Left ventricle myocardium superior (tissue), 1 donor: ENCODE measurements at regions not wholly inside any gene's neighbourhood (a gene's known extent, or its start where the extent isn't known, plus 50 kb on each side); places are given as distances from the start of the nearest gene placed in this dataset.
A peak's percentile ranks its signal among the peaks of the same experiment; 100 is the strongest.
"Not testable (repeated sequence)": the region's sequence is repeated elsewhere in the genome, so short reads cannot be mapped to it uniquely, and the experiment has no call there.

Source experiments
- ATAC-seq: fragments of 200-7000 bp; cut with Tn5 transposase; one replicate; pipeline ENCODE4 v1.9.1; 2020; ENCODE audit warnings: mild to moderate bottlenecking, moderate library complexity
- DNase-seq: peaks from one replicate; pipeline ENCODE4 v3.0.0-alpha.2; 2020
- intact Hi-C: fragments of 100-400 bp; cut with micrococcal nuclease; formaldehyde crosslinking; loops from one replicate; pipeline ENCODE4 v1.11.0; 2022
- donor health status: DM: no; HTN: yes; CAD: no; lungs with severe emphysema.

DNA sequence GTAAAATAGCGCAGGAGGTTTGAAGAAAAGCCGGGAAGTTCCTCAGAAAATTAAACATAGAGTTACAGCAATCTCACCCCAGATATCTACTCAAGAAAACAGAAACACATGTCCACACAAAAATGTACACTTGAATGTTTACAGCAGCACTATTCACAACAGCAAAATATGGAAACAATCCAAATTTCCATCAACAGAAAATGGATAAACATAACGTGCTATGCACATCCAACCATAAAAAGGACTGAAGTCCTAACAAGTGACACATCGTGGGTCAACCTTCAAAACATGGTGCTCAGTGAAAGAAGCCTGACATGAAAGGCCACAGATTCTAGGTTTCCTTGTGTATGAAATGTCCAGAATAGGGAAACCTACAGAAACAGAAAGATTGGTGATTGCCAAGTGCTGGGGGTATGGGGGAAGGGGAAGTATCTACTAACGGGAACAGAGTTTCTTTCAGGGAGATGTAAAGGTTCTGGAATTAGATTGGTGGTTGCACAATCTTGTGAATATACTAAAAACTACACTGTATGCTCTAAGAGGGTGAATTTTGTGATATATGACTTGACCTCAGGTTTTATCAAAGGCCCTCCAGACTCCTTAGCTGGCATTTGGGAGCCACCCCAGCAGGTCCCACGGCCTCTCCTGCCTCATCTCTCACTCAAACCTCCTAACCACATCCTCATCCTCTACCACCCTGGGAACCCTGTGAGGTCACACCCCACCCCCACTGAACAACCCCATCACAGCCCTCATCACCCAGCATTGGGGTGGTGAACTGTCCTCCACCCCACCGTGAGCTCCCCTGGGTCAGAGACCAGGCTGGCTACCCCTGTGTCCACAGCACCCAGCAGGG lies 69.2 kb upstream of the PRR5 start:
- no peak for ATAC-seq
- intact Hi-C loops, result no loop called here
- DNase-seq, result no peak

DNA sequence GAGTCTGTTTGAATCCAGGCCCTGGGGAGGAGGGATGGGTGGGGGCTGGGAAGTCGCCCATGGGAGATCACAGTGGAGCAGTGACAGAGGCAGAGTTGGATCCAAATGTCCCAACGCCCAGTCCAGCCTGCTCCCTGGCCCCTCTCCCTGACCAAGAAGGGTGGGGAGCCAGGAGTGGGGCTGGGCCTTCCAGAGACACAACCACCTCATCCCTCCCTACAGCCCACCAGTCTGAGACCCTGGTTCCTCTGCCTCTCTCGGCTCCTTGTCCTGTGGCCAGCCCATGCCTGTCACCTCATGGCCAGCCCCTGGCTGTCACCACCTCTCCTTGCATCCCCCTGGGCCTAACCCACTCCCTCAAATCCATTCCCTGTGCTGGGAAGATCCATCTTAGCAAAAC lies 71.2 kb upstream of the PRR5 start:
- DNase-seq, result no peak
- ATAC-seq, result no peak
- intact Hi-C loops, result no loop called here

DNA sequence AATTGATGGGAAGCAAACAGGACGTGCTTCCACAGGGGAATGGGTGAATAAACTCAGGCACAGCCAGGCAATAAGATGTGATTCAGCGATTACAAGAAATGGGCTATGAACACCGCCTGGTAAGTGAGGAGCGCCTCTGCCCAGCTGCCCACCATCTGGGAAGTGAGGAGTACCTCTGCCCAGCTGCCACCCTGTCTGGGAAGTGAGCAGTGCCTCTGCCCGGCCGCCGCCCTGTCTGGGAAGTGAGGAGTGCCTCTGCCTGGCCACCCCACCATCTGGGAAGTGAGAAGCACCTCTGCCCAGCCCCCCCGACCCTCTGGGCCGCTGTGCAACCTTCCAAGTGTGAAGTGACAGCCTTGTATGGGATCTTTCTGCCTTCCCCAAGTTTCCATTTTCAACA lies 73.2 kb upstream of the PRR5 start:
- ATAC-seq (no peak), DNase-seq (no peak)
- intact Hi-C loops, result loop anchor here (10.0 kb wide), 1 partner anchor 634 kb away; no protein-coding TSS in a partner anchor

DNA sequence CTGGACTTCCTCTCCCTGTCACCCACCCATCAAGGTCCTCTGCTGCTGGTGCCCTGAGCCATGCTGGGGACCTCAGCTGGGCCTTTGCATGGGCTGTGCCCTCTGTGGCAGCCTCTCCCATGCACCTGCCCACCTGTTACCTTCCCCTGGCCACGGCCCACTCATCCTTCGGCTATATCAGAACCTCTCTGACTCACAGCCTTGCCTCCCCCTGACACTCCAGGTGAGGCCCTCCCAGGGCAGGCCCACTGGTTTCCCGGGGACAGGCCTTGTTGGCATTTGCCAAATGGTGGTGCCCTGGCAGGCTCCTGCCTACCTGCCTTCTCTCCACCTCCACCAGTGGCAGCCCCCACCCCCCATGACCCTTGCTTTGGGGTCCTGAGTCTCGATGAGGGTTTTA lies 73.7 kb upstream of the PRR5 start:
- intact Hi-C loops, result loop anchor here (10.0 kb wide), 1 partner anchor 633 kb away; no protein-coding TSS in a partner anchor
- DNase-seq (no peak), ATAC-seq (no peak)

DNA sequence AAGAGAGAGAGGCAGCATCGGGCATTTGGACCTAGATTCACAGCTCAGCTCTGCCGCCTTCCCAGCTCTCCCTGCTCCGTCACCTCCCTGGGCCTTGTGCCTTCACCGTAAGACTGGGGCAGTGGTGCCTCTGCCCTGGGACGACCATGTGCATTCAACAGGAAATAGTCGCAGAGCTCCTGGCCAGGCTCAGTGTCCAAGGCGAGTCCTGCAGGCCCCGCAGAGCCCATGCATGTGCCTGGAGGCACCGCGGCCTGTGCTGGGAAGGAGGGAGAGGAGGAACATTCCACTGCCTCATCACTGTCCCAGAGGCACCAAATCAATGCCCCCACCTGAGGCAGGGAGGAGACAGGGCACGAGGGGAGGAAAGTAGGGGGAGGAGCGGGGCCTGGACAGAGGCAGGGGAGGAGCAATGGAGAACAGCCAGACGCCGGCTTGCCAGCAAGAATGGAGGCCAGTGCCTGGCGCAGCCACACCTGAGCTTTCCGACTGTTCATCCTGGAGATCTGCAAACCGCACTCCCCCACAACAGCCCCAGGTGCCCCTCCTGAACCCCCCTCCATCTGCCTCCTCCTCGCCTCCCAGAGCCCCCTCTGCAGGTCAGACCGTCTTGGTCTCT lies 74.4 kb upstream of the PRR5 start:
- DNase-seq, result no peak
- ATAC-seq, result no peak

DNA sequence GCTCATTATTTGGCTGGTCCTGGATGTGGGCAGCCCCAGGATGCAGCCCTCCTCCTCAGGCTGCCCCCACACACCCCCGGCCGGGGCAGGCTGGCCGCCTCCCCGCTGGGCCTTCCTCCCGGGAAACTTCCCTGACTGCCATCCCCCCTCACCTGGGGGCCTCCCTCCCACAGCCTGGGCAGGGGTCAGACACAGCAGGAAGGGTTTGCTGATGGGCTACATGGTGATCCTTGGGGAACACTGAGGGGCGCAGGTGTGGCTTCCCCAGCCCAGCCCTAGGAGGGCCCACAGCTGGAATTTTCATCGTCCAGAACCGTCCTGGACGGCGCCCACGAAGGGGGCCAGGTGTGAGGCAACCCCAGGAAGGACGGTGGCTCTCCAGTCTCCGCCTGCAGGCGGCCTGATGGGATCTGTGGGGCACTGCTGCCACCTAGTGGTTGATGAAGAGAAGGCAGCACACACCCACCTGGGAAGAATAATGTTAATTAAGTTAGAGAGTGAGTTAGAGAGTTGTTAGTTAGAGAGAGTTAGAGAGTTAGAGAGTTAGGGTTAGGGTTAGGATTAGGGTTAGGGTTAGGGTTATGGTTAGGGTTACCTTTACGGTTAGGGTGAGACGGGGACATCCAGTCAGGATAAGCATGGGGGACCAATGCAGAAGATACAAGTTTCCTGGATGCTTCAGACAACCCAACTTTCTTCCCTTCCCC lies 75.9 kb upstream of the PRR5 start:
- ATAC-seq (peak; percentile 81), DNase-seq (peak; percentile 76)

More for the DNA sequence above, 74.4 kb upstream of the PRR5 start:
- intact Hi-C loops, result loop anchor here (10.0 kb wide), 1 partner anchor 633 kb away; no protein-coding TSS in a partner anchor

DNA sequence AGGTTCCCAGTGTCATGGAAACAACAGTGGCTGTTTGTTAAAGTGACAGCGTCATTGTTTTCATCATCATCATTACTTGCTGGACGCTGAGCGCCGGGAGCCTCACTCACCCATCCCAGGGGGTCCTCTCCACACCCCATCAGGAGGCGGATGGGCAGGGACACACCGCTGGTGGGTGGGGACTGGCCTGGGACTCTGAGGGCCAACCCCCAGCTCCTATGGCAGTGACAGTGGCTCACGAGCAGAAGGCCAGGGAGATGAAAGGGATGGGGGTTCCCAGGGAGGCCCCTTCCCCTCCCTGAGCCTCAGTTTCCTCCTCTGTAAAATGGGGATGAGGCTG lies 76.6 kb upstream of the PRR5 start:
- ATAC-seq (no peak), DNase-seq (no peak)
- intact Hi-C loops, result loop anchor here (10.0 kb wide), 1 partner anchor 631 kb away; no protein-coding TSS in a partner anchor

More for the DNA sequence above, 75.9 kb upstream of the PRR5 start:
- intact Hi-C loops, result loop anchor here (10.0 kb wide), 1 partner anchor 631 kb away; no protein-coding TSS in a partner anchor

DNA sequence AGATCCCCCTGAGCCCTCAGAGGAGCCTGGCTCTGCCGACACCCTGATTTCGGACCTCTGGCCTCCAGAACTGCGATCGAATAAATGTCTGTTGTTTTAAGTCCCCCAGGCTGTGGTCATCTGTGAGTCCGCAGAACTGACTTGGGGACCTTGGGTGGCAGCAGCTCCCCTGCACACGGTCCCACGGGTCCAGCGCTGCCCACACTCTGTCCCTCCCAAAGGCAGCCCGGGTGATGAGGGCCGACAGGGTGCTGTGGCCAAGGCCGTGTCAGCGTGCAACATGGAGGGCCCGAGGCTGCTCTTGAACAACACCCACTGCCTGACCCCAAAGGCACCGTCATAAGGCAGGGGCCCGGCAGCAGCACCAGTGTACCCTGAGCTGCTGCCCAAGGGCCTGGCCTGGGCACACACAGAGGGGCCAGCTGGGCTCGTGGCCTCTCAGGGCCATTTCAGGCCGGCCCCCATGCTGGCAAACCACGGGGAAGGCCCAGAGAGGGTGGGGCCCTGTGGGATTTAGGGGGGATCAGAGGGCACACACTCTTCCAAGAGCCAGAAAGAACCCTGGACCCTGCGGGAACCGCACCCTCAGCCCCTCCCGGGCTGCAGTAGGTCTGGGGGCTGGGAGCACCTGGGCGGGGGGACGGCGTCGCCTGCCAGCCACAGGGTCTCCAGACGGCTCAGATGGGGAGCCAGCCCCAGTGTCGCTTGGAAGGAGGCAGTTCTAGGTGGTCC lies 77.1 kb upstream of the PRR5 start:
- no peak for ATAC-seq
- no peak for DNase-seq
- intact Hi-C loops, result loop anchor here (10.0 kb wide), 1 partner anchor 630 kb away; no protein-coding TSS in a partner anchor

DNA sequence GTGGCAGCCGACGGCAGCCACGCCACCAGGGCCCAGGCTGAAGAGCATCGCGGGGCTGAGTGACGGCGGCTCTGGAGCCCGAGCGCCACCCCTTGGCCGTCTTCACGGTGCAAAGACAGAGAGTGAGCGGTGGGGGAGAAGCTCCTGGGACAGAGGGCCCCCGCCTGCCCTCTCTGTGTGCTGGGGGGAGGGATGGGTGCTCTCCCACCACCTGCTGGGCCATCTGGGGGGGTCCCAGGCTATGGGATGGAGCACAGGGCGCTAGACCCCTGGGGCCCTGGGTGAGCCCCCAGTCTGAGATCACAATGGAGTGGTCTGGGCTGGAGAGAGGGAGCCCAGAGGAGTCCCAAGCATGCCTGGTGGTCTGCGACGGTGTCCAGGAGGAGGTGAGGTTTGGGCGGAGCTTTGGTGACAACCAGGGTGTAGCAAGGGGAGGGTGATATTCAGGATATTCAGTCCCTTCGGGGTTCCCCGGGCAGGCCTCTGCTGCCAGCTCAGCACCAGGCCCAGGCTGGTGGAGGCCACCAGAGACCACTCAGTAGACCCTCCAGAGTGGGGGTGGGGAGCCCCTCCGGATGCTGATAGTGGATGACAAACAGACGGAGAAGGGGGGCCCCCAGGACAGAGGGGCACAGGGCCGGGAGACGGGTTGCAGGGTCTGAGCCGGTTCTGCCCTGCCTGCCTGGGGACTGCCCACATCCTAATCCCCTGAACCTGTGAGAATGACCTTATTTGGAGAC lies 78.1 kb upstream of the PRR5 start:
- intact Hi-C loops, result loop anchor here (10.0 kb wide), 1 partner anchor 629 kb away; no protein-coding TSS in a partner anchor

DNA sequence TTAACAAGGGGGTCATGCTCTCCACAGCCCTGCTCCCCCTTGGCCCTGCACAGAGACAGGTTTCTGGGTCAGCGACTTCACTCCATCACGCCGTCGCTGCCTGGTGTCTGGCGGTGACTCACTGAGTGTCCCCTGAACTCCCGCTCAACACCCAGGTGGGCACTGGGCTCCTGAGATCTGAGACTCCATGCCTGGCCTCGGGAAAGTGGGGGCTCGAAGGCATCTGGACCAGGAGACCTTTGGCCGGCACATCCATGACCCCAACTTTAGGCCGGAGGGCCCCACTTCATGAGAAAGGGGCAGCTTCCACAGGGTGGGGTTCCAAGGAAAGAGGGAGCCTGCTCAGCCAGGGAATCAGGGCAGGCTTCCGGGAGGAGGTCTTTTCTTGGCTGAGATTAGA lies 79.3 kb upstream of the PRR5 start:
- intact Hi-C loops, result loop anchor here (10.0 kb wide), 1 partner anchor 628 kb away; no protein-coding TSS in a partner anchor
- DNase-seq (no peak), ATAC-seq (no peak)

More for the DNA sequence above, 78.1 kb upstream of the PRR5 start:
- ATAC-seq, result peak; percentile 47
- DNase-seq, result no peak

DNA sequence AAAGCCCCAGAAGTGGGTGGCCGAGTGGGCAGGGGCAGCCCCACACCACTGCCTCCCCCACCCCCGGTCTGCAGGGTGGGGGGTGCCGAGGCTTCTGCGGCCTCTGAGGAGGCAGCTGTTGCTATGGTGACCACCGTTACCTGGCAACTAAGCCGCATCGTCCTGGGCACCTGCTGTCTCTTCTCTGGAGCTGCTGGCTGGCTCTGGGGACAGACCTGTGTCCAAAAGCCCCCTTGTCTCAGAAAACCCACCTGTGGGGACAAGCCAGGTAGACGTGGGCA lies 79.9 kb upstream of the PRR5 start:
- DNase-seq (no peak), ATAC-seq (no peak)
- intact Hi-C loops, result loop anchor here (10.0 kb wide), 1 partner anchor 627 kb away; no protein-coding TSS in a partner anchor

DNA sequence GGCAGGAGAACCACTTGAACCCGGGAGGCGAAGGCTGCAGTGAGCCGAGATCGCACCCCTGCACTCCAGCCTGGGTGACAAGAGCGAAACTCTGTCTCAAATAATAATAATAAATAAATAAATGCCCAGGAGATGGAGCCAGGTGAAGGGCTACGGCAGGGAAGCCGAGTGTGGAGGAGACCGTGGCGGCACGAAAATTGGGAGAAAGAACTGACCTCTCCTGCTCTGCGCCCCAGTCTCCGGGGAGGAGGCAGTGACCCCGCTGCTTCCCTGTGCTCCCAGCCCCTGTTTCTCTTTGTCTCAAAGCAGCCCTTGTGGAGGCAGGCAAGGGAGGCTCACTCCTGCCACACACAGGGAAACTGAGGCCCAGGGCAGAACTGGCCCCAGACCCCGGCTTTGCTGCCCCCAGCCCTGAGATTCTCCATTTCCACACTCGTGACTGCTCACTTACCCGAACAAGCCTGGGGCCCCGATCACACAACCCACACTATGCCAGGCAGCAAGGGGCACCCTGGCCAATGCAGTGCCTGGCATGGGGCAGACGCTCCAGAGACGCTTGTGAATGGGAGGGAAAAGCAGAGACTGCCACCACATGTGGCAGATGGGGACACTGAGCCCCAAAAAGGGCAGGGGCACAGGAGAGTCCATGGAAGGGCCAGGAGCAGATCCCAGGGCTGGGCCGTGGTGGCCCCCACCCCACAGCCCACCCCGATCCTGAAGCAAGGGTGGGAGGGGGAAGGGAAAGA lies 80.4 kb upstream of the PRR5 start:
- ATAC-seq, result no peak
- intact Hi-C loops, result loop anchor here (10.0 kb wide), 1 partner anchor 627 kb away; no protein-coding TSS in a partner anchor
- DNase-seq, result no peak

DNA sequence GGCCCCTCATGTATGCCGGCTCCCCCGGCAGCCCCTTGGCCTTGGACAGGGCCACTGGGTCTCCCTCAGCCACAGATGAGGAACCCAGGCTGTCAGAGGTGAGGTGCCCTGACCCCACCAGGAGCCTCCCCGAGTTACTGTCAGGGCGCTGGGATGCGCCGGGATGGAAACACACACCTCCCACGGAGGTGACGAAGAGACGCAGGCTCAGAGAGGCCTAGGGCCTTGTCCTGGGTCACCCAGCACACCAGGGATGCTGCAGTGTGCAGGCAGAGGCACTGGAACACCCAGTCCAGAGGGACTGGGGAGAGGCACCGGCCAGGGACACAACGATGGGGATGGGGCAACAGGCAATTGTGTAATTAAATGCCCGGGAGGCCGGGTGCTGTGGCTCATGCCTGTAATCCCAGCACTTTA lies 81.2 kb upstream of the PRR5 start:
- ATAC-seq, result no peak
- intact Hi-C loops, result loop anchor here (10.0 kb wide), 1 partner anchor 626 kb away; no protein-coding TSS in a partner anchor
- no peak for DNase-seq

DNA sequence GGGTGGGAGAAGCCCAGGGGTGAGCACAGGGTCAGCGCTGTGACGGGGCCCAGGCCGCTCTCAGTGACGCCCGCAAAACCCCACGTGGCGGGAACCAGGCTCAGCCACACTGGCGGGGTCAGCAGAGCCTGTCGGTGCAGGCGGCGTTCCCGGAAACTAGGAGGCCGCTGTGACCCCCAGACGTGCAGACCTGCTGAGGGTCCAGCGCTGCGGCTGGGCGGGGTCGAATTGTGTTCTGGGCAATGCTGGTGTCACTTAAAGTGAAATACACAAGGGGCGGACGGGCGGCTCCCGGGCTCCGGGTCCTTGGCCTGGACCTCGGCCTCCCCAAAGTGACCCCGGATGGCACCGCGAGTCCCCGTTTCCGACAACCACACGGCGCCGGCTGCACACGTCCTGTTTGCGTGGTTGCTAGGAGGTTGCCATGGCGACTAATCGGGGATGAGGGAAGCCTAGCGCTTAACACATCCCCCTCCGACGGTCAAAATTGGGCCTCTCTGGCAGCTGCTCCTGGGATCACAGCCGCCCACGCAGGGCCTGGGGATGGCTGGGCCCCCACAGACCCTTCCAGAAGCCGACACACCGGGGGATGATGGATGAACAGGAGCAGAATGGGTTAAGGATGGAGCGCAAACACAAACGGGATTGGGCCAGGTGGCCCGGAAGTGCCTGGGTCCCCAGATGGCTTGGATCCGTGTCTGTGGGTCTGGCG lies 81.7 kb upstream of the PRR5 start:
- DNase-seq (peak; percentile 75), ATAC-seq (peak; percentile 58)
- intact Hi-C loops, result loop anchor here (10.0 kb wide), 1 partner anchor 625 kb away; no protein-coding TSS in a partner anchor

DNA sequence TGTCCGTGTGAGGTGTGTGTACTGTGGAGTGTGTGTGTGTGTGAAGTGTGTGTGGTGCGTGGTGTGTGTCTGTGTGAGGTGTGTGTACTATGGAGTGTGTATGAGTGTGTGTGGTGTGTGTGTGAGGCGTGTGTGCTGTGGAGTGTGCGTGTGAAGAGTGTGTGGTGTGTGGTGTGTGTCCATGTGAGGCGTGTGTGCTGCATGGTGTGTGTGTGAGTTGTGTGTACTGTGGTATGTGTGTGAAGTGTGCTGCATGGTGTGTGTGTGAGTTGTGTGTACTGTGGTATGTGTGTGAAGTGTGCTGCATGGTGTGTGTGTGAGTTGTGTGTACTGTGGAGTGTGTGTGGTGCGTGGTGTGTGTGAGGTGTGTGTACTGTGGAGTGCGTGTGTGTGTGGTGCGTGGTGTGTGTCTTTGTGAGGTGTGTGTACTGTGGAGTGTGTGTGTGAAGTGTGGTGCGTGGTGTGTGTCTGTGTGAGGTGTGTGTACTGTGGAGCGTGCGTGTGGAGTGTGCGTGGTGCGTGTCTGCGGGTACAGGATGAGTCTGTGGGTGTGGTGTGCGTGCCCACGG lies 82.4 kb upstream of the PRR5 start:
- ATAC-seq, result not testable (repeated sequence)
- intact Hi-C loops, result loop anchor here (10.0 kb wide), 1 partner anchor 625 kb away; no protein-coding TSS in a partner anchor
- DNase-seq, result peak; percentile 46

DNA sequence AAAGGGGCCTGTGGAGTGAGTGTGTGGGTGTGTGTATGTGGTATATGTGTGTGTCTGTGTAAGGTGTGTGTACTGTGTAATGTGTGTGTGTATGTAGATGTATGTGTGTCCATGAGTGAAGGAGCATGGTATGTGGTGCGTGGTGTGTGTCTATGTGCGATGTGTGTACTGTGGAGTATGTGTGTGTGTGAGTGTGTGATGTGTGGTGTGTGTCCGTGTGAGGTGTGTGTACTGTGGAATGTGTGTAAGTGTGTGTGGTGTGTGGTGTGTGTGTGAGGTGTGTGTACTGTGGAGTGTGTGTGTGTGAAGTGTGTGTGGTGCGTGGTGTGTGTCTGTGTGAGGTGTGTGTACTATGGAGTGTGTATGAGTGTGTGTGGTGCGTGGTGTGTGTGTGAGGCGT lies 83.1 kb upstream of the PRR5 start:
- DNase-seq, ATAC-seq, intact Hi-C loops: not testable (repeated sequence)

DNA sequence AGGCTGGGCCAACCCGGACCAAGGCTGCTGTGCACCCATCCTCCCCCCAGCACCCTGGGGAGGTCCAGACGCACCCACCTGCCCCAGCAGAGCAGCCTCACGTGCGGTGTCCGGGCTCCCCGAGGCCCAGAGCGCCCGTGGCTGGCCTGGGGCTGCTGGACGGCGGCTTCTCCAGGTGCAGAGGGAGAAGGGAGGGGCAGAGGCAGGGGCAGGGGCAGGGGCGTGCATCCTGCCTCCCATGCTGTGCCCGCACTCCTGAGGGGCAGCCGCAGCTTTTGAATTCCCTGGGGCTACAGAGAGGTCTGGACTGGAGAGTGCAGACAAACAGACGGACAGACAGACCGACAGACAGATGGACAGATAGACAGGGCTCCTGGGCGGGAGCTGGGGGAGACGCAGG lies 83.6 kb upstream of the PRR5 start:
- intact Hi-C loops, result no loop called here
- ATAC-seq (no peak), DNase-seq (no peak)
